ENCODE measurements at regions not wholly inside any gene's neighbourhood (a gene's known extent, or its start where the extent isn't known, plus 50 kb on each side); places are given as distances from the start of the nearest gene placed in this dataset.

GRCh38 chr6:113331021-113331420, 526.1 kb upstream of the MARCKS start:
- DNase-seq = peak in 1 of 56 donors; percentile 1

GRCh38 chr6:113338644-113339043, 518.5 kb upstream of the MARCKS start:
- no peak for DNase-seq

- DNase-seq = no peak
Measured at GRCh38 chr6:113339209-113339608, 517.9 kb upstream of the MARCKS start.

GRCh38 chr6:113340371-113340770, 516.8 kb upstream of the MARCKS start:
- no peak for DNase-seq

GRCh38 chr6:113343940-113344339, 513.2 kb upstream of the MARCKS start:
- DNase-seq = no peak

- DNase-seq = no peak
Measured at GRCh38 chr6:113344969-113345368, 512.2 kb upstream of the MARCKS start.

GRCh38 chr6:113347436-113347835, 509.7 kb upstream of the MARCKS start:
- no peak for DNase-seq

GRCh38 chr6:113350461-113350860, 506.7 kb upstream of the MARCKS start:
- no peak for DNase-seq

- DNase-seq = no peak
Measured at GRCh38 chr6:113351173-113351834, 505.8 kb upstream of the MARCKS start.

GRCh38 chr6:113352029-113352801, 504.9 kb upstream of the MARCKS start:
- no peak for DNase-seq

- no peak for DNase-seq
Measured at GRCh38 chr6:113352831-113353230, 504.3 kb upstream of the MARCKS start.

- no peak for DNase-seq
Measured at GRCh38 chr6:113353392-113353791, 503.8 kb upstream of the MARCKS start.

GRCh38 chr6:113354204-113354895, 502.8 kb upstream of the MARCKS start:
- DNase-seq = no peak

- DNase-seq = no peak
Measured at GRCh38 chr6:113356139-113356538, 501.0 kb upstream of the MARCKS start.

GRCh38 chr6:113357041-113357440, 500.1 kb upstream of the MARCKS start:
- no peak for DNase-seq

- DNase-seq = no peak
Measured at GRCh38 chr6:113358063-113358583, 499.0 kb upstream of the MARCKS start.

- DNase-seq = no peak
Measured at GRCh38 chr6:113359155-113360140, 497.7 kb upstream of the MARCKS start.

GRCh38 chr6:113361014-113361645, 496.0 kb upstream of the MARCKS start:
- no peak for DNase-seq

GRCh38 chr6:113362301-113363047, 494.7 kb upstream of the MARCKS start:
- DNase-seq = no peak
